ENCODE measurements at regions not wholly inside any gene's neighbourhood (a gene's known extent, or its start where the extent isn't known, plus 50 kb on each side); places are given as distances from the start of the nearest gene placed in this dataset.
"Not testable (repeated sequence)": the region's sequence is repeated elsewhere in the genome, so short reads cannot be mapped to it uniquely, and the experiment has no call there.

DNA sequence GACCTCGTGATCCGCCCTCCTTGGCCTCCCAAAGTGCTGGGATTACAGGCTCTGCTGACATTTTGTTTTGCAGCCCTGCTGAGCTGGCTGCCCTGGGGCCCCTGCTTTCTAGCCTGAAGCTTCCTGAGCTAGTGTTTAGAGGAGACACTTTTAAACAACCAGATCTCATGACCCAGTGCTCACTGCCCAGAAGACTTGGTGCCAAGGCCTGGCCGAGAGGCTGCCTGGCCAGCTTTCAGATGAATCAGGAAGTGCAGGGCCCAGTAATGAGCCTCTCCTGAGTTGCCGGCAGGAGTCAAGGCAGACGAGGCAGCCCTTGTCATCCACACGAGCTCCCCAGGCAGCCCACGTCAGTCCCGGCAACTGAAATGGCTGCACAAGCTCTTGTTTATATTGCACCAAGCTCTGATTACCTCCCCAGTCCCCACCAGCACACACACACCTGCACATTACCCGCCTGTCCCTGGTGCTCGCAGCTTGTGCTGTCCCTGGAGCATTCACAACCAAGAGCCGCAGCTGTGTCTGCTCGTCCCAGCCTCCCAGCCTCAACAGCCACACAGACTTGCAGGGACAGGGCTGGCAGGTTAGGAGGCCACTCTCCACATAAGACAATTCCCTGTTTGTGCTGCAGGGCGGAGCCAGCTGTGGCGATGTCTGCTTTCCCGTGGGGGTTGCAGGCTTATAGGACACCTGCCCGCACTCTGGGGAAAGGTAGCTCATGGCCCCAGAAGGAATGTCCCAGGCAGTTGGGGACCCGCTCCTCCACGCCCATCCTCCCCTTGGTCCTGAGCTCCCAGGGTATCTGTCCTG, 331.2 kb upstream of the MYT1L start:
- peak; percentile 83 for DNase-seq (ENCODE audit: low spot score)
- intact Hi-C loops (cut with DNase I) = no loop called here

GRCh38 chr2:2660789-2661355, 329.8 kb upstream of the MYT1L start:
- intact Hi-C loops (cut with DNase I) = no loop called here
- peak; percentile 29 for DNase-seq (ENCODE audit: low spot score)

- no peak for DNase-seq (ENCODE audit: low spot score)
- intact Hi-C loops (cut with DNase I) = no loop called here
Measured at GRCh38 chr2:2657121-2657962, 326.3 kb upstream of the MYT1L start.

DNA sequence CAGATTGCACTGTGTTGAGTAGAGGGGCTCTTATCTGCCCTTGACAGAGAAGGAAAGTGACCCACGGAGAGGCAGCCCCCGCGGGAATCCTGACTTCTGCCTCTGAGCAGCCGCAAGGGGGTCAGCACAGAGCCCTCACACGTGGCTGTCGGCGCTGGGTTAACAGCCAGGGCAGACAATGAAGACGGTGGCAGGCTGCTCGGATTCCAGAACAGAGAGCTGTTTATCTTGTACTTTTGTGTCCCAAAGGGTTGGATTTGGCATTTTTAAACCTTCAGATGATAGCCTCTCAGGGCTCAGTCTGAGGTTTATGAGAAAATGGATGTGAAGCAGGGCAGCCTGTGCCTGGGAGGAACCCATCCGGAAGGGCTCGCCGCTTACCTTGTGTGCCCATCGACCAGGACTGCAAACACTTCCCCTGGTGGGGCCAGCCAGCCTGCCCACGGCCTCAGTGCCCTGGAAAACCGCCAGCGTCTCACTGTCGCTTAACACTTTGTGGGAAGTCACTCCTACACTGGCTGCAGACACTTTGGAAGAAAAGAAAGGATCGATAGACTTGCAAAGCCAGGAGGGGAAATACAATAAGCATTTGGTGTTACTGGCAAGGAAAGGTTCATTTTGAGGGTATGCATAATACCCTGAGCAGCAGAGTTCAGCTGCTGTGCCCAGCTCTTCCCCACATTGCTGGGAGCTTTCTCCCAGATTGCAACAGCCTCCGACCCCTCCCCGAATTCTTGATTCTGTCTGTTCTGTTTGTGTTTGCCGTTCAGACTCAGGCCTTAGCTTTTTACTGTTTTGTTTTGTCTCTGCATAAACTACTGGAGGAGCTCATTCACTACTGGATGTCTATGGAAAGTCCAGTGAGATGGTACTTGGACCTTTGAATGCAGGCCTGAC, 325.3 kb upstream of the MYT1L start:
- intact Hi-C loops (cut with DNase I) = no loop called here
- no peak for DNase-seq (ENCODE audit: low spot score)

- DNase-seq (ENCODE audit: low spot score) = no peak
- intact Hi-C loops (cut with DNase I) = no loop called here
Measured at GRCh38 chr2:2655453-2656114, 324.5 kb upstream of the MYT1L start.

DNA sequence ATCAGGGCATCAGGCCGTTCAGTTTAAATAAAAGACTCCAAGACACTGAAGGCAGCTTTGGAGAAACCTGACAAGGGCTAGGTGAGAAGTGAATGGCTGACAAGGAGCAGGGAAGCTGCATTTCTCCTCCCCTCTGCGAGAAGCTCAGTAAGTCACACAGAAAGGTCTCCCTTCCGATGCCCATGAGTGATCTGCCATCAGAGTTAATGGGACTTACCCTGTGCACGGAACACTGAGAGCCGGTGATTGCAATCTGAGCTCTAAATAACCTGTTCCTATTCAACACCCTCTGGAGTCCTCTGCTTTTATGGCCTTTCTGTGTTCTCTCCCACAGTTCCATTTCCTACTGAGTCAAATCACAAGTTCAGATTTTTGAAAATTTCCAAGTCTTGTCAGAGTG, 322.2 kb upstream of the MYT1L start:
- DNase-seq (ENCODE audit: low spot score) = no peak
- intact Hi-C loops (cut with DNase I) = no loop called here

- no peak for DNase-seq (ENCODE audit: low spot score)
- intact Hi-C loops (cut with DNase I) = no loop called here
Measured at GRCh38 chr2:2650608-2651375, 319.7 kb upstream of the MYT1L start.

DNA sequence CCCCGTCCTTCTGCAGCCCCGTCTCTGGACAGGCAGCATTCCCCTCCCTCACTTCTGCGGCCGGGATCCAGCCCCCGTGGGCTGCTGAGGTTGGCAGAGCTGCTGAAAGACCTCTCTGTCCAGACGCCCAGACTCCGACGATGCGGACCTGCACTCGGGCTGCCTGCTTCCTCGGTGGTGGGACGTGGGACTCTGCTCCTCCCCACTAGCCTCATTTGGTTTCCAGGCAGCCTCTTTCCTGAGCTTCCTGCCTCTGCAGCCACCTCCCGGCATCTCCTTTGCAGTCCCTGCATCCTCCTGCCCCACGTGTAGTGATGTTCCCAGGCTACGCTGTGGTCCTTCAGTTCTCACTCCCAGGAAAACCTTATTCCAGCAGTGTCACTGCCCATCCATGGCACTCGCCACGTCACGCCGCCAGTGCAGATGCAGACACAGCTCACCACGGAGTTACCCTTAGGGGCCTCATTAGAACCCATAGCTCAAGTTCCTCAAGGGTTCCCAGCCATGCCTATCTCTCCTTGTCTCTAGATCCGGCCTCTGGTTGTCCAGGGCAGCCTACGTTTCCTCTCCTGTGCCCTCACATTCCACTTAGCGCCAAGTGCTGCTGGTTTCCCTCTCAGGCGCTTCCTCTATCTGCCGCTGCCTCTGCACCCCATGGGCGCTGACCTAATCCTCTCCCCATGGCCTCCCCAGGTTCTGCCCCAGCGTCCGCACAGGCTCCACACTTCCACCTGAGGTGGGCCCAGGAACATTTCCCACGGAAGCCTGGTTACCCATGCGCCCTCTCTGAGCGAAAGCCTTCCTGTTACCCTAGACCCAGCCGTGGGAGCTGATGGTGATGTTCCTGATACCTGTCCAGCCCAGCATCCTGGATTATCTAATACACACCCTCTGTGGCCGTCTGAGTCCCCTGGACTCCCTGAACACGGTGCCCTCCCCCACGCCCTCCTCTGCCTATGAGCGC, 318.3 kb upstream of the MYT1L start:
- peak; percentile 62 for DNase-seq (ENCODE audit: low spot score)
- intact Hi-C loops (cut with DNase I) = no loop called here

- DNase-seq (ENCODE audit: low spot score) = no peak
- intact Hi-C loops (cut with DNase I) = no loop called here
Measured at GRCh38 chr2:2648094-2648493, 317.0 kb upstream of the MYT1L start.

DNA sequence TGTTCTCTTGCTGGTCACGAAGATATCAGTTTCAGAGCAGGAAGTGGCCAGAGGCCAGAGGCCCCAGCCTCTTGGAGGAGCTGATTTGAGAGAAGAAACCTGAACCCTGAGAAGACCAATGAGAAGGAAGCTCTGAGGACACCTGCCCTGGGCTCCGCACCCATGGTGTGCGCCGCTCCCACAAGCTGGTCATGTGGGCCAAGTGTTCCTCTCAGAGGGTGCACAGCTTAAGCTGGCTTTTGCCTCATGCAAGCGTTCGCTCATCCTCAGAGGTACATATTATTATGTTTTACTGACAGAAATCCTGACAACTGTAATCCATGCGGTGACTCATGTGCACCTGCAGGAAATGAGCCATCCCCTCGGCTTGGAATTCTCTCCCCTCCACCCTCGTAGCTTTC, 316.1 kb upstream of the MYT1L start:
- no peak for DNase-seq (ENCODE audit: low spot score)
- intact Hi-C loops (cut with DNase I) = no loop called here

GRCh38 chr2:2646433-2647051, 315.5 kb upstream of the MYT1L start:
- intact Hi-C loops (cut with DNase I) = no loop called here
- no peak for DNase-seq (ENCODE audit: low spot score)

DNA sequence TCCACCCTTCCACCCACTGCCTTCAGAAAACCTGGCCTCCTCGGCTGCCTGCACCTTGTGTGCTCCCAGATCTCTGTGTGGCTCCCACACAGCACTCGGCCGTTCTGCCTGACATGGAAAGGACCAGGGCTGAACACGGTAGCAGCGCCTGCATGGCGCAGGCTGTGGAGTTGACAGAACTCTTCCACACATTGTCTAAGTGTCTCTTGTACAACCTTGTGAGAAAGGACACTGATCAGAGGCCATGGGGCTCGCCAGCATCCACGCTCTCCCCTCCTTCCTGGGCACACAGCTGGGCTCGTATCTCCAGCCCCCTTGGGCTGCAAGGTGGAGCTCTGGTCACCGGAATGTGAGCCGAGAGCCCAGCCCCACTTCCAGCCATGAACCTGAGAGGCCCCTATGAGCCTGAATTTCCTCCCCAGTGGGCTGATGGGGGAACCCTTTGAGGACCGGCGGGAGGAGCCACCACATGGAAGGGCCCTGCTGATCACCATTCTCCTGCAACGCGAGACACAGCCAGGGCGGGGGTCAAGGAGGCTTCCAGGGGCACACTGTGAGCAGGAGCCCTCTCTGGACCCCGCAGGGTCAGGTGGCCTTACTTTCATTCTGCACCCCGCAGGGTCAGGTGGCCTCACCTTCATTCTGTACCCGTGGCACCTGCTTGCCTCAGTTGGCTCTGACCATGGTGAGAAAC, 314.2 kb upstream of the MYT1L start:
- no peak for DNase-seq (ENCODE audit: low spot score)
- intact Hi-C loops (cut with DNase I) = no loop called here

DNA sequence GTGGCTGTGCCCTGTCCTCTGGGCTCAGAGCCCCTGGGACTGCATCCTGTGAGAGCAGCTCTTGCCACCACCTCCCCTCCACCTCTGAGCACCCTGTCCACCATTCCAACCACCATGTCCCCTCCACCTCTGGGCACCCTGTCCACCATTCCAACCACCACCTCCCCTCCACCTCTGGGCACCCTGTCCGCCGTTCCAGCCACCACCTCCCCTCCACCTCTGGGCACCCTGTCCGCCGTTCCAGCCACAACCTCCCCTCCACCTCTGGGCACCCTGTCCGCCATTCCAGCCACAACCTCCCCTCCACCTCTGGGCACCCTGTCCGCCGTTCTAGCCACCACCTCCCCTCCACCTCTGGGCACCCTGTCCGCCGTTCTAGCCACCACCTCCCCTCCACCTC, 313.7 kb upstream of the MYT1L start:
- DNase-seq (ENCODE audit: low spot score); intact Hi-C loops (cut with DNase I): not testable (repeated sequence)

DNA sequence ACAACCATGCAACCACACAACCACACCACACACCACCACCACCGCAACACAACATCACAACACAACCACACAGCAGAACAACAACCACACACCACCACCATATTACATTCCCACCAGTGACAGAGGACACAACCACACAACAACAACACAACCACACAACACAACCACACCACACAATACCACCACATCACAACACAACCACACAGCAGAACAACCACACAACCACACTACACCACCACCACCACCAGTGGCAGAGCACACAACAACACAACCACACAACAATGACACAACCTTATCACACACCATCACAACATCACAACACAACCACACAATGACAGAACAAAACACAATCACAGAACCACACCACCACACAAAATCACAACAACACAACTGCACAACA, 313.0 kb upstream of the MYT1L start:
- intact Hi-C loops (cut with DNase I) = no loop called here
- DNase-seq (ENCODE audit: low spot score) = no peak

GRCh38 chr2:2642906-2643890, 312.1 kb upstream of the MYT1L start:
- no peak for DNase-seq (ENCODE audit: low spot score)
- intact Hi-C loops (cut with DNase I) = no loop called here
